ENCODE measurements at regions not wholly inside any gene's neighbourhood (a gene's known extent, or its start where the extent isn't known, plus 50 kb on each side); places are given as distances from the start of the nearest gene placed in this dataset.

DNA sequence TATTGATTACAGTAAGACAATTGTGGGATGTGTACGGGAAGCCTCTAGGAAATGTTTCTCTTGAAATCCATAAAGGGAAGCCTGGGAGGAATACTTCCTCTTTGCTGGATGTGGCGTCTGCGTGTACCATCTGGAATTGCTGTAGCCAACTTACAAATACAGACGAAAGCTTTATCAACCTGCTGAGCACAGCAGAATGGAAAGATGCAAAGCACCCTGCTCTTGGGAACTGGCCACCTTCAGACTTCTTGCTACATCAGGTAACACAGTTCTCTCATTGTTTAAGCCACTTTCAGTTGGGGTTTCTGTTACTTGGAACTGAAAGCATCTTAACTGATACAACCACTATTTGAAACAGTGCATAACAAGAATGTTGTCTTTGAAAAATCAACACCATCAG is 213.8 kb downstream of the HRH4 start:
- no peak overlapping the region for H3K27ac Mint-ChIP-seq
- H2AFZ ChIP-seq (ENCODE audit: insufficient read depth, low read depth, low read length, poor library complexity, severe bottlenecking), result no peak overlapping the region
- H3K9me3 Mint-ChIP-seq, result peaks cover 0 to 2% (median 0%) of the 10 kb centered on the region in 7 donors
- intact Hi-C loops (cut with micrococcal nuclease), result no loop called here
- H3K4me3 ChIP-seq (replicated peaks in 1 of 3; ENCODE audit: low read depth in 2 of 3, low read length in 3 of 3), result no peak overlapping the region
- H3K9ac ChIP-seq (ENCODE audit: insufficient read depth, low read length, poor library complexity, severe bottlenecking), result no peak overlapping the region
- H3K4me1 ChIP-seq (ENCODE audit: control insufficient read depth in 1 of 2, insufficient read depth in 2 of 2, low read length in 2 of 2), result no peaks in the 10 kb centered on the region
- H3K4me3 Mint-ChIP-seq, result no peak overlapping the region
- H3K27ac ChIP-seq (ENCODE audit: low read depth in 1 of 2, low read length in 2 of 2), result no peak overlapping the region
- peaks cover 2% of the 10 kb centered on the region for H3K4me1 Mint-ChIP-seq
- H3K36me3 ChIP-seq (replicated peaks in 1 of 2; ENCODE audit: control insufficient read depth in 1 of 2, insufficient read depth in 2 of 2, low read length in 2 of 2), result no peaks in the 10 kb centered on the region
- 50% methylated on average over 2 of the region's 4 CpGs for WGBS (ENCODE audit: insufficient coverage)
- H3K27me3 ChIP-seq (ENCODE audit: control insufficient read depth in 2 of 2, insufficient read depth in 2 of 2, low read length in 2 of 2), result no peaks in the 10 kb centered on the region
- H3K27me3 Mint-ChIP-seq (ENCODE audit: low read depth in 3 of 3), result no peaks in the 10 kb centered on the region
- H3K9me3 ChIP-seq (replicated peaks in 1 of 2; ENCODE audit: control insufficient read depth in 1 of 2, insufficient read depth in 1 of 2, low read length in 2 of 2), result no peaks in the 10 kb centered on the region
- H4K20me1 ChIP-seq (ENCODE audit: insufficient read depth, low read length), result no peaks in the 10 kb centered on the region
- H3K79me2 ChIP-seq (ENCODE audit: insufficient read depth, low read length), result no peaks in the 10 kb centered on the region
- no peak for DNase-seq
- no peak overlapping the region for H3K4me2 ChIP-seq (replicated peaks; ENCODE audit: extremely low read depth, low read length, poor library complexity, severe bottlenecking)
- H3K36me3 Mint-ChIP-seq, result no peaks in the 10 kb centered on the region
- TF ChIP-seq, protein P1, sequence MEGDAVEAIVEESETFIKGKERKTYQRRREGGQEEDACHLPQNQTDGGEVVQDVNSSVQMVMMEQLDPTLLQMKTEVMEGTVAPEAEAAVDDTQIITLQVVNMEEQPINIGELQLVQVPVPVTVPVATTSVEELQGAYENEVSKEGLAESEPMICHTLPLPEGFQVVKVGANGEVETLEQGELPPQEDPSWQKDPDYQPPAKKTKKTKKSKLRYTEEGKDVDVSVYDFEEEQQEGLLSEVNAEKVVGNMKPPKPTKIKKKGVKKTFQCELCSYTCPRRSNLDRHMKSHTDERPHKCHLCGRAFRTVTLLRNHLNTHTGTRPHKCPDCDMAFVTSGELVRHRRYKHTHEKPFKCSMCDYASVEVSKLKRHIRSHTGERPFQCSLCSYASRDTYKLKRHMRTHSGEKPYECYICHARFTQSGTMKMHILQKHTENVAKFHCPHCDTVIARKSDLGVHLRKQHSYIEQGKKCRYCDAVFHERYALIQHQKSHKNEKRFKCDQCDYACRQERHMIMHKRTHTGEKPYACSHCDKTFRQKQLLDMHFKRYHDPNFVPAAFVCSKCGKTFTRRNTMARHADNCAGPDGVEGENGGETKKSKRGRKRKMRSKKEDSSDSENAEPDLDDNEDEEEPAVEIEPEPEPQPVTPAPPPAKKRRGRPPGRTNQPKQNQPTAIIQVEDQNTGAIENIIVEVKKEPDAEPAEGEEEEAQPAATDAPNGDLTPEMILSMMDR (IDR thresholded peaks at IDR 0.05), result no peak

DNA sequence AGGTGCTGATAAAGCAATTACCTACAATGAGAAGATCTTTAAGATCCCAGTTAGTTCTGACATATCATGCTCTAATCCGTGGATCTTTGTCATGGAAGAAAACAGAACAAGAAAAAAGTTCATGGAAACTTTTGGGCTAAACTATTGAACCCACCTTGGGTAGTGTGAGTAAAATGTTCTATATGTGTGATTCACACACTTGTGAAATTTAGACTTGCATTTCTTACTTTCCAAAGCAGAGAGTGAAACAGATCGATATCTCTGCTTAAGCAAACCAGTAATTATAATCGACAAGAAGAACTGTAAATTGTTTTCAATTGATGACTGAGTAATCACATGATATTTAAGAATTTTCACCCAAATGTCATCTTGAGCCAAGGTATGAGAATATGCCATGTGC is 214.2 kb downstream of the HRH4 start:
- Mint-ChIP-seq H3K9me3 (peaks cover 0 to 2% (median 0%) of the 10 kb centered on the region in 7 donors), H3K27ac (no peak overlapping the region), H3K36me3 (no peaks in the 10 kb centered on the region), H3K4me1 (peaks cover 2% of the 10 kb centered on the region), H3K4me3 (no peak overlapping the region), H3K27me3 (ENCODE audit: low read depth in 3 of 3) (no peaks in the 10 kb centered on the region)
- Histone ChIP-seq H3K4me2 (replicated peaks; ENCODE audit: extremely low read depth, low read length, poor library complexity, severe bottlenecking) (no peak overlapping the region), H3K79me2 (ENCODE audit: insufficient read depth, low read length) (no peaks in the 10 kb centered on the region), H3K27ac (ENCODE audit: low read depth in 1 of 2, low read length in 2 of 2) (no peak overlapping the region), H3K36me3 (replicated peaks in 1 of 2; ENCODE audit: control insufficient read depth in 1 of 2, insufficient read depth in 2 of 2, low read length in 2 of 2) (no peaks in the 10 kb centered on the region), H4K20me1 (ENCODE audit: insufficient read depth, low read length) (no peaks in the 10 kb centered on the region), H3K9me3 (replicated peaks in 1 of 2; ENCODE audit: control insufficient read depth in 1 of 2, insufficient read depth in 1 of 2, low read length in 2 of 2) (no peaks in the 10 kb centered on the region), H2AFZ (ENCODE audit: insufficient read depth, low read depth, low read length, poor library complexity, severe bottlenecking) (no peak overlapping the region), H3K4me1 (ENCODE audit: control insufficient read depth in 1 of 2, insufficient read depth in 2 of 2, low read length in 2 of 2) (no peaks in the 10 kb centered on the region), H3K27me3 (ENCODE audit: control insufficient read depth in 2 of 2, insufficient read depth in 2 of 2, low read length in 2 of 2) (no peaks in the 10 kb centered on the region), H3K9ac (ENCODE audit: insufficient read depth, low read length, poor library complexity, severe bottlenecking) (no peak overlapping the region), H3K4me3 (replicated peaks in 1 of 3; ENCODE audit: low read depth in 2 of 3, low read length in 3 of 3) (no peak overlapping the region)
- TF ChIP-seq, protein P1 (IDR thresholded peaks at IDR 0.05), result no peak
- no CpG with 5 or more reads among the region's 3 CpGs for WGBS (ENCODE audit: insufficient coverage)
- no peak for DNase-seq
- intact Hi-C loops (cut with micrococcal nuclease), result no loop called here

All from CD14-positive monocyte (primary cell).